Kidney tubule cell (primary cell): ENCODE measurements at regions not wholly inside any gene's neighbourhood (a gene's known extent, or its start where the extent isn't known, plus 50 kb on each side); places are given as distances from the start of the nearest gene placed in this dataset.

Source experiments
- DNase-seq: peaks from one replicate; pipeline ENCODE4 v3.0.0-alpha.2; 2018; ENCODE audit warnings: low spot score

GRCh38 chr6:137434640-137435039, 59.6 kb downstream of the OLIG3 start:
- peak; percentile 22 for DNase-seq

GRCh38 chr6:137432054-137432611, 62.1 kb downstream of the OLIG3 start:
- DNase-seq: no peak

GRCh38 chr6:137430954-137431353, 63.2 kb downstream of the OLIG3 start:
- no peak for DNase-seq

GRCh38 chr6:137427656-137428290, 66.4 kb downstream of the OLIG3 start:
- peak; percentile 30 for DNase-seq

- no peak for DNase-seq
These were observed 68.0 kb downstream of the OLIG3 start for GRCh38 chr6:137426007-137426689.

- no peak for DNase-seq
These were observed 69.9 kb downstream of the OLIG3 start for GRCh38 chr6:137424251-137424650.

GRCh38 chr6:137423451-137424168, 70.6 kb downstream of the OLIG3 start:
- DNase-seq: no peak

GRCh38 chr6:137417396-137417795, 76.8 kb downstream of the OLIG3 start:
- peak; percentile 2 for DNase-seq

GRCh38 chr6:137416376-137417109, 77.7 kb downstream of the OLIG3 start:
- DNase-seq: no peak

GRCh38 chr6:137415834-137416190, 78.4 kb downstream of the OLIG3 start:
- DNase-seq: no peak

- peak; percentile 76 for DNase-seq
These were observed 78.9 kb downstream of the OLIG3 start for GRCh38 chr6:137415127-137415833.

- no peak for DNase-seq
These were observed 79.6 kb downstream of the OLIG3 start for GRCh38 chr6:137414599-137414998.

- no peak for DNase-seq
These were observed 80.7 kb downstream of the OLIG3 start for GRCh38 chr6:137413482-137413881.

GRCh38 chr6:137412562-137412961, 81.6 kb downstream of the OLIG3 start:
- no peak for DNase-seq

GRCh38 chr6:137409266-137409777, 84.9 kb downstream of the OLIG3 start:
- DNase-seq: no peak

GRCh38 chr6:137407816-137408215, 86.4 kb downstream of the OLIG3 start:
- no peak for DNase-seq

- DNase-seq: no peak
These were observed 88.4 kb downstream of the OLIG3 start for GRCh38 chr6:137405806-137406205.

- no peak for DNase-seq
These were observed 90.3 kb downstream of the OLIG3 start for GRCh38 chr6:137403855-137404254.

- DNase-seq: no peak
These were observed 90.8 kb downstream of the OLIG3 start for GRCh38 chr6:137403443-137403842.

GRCh38 chr6:137402143-137402680, 92.0 kb downstream of the OLIG3 start:
- no peak for DNase-seq

- DNase-seq: no peak
These were observed 93.1 kb downstream of the OLIG3 start for GRCh38 chr6:137401088-137401487.
